D721Med (cell line): ENCODE measurements at regions not wholly inside any gene's neighbourhood (a gene's known extent, or its start where the extent isn't known, plus 50 kb on each side); places are given as distances from the start of the nearest gene placed in this dataset.

Experiments
- DNase-seq: peaks from one replicate; pipeline ENCODE4 v3.0.0; 2011; ENCODE audit warnings: low spot score; ENCODE audit not compliant: insufficient read length
- FAIRE-seq: peaks from 2 replicates; lab custom pipeline; 2011; peaks lifted over from hg19 to GRCh38; lab: Jason Lieb, UNC
- TF ChIP-seq, protein P1 (sequence below): IDR thresholded peaks from 2 replicates; pipeline ENCODE4 v1.5.1; 2012; ENCODE audit warnings: mild to moderate bottlenecking, control low read depth; ENCODE audit not compliant: insufficient read depth; ENCODE audit errors: missing control alignments

DNA sequence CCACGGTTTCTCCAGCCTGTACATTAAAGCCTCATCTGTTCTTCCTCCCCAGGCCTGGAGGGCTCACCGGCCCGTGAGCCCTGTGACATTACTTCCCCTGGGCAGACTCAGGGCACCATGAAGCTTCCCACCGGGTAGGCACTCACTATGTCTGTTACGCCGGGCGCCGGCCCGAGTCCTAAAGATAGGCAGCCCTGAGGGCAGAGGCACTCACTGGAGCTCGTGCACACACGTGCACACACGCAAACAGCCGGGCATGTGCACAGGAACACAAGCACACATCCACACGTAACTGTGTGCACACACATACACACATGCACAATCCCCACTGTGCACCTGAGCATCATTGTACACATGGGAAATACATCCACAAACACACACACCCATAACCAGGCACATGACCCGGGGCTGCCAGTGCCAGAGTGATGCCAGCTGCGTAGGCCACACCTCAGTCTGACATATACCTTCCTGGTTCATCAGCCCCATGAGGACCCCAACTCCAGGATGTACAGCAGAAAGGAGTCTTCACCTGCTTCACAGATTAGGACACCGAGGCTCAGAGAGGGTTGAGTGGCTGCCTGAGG is 83.7 kb downstream of the YTHDF1 start:
- no peak for FAIRE-seq

DNA sequence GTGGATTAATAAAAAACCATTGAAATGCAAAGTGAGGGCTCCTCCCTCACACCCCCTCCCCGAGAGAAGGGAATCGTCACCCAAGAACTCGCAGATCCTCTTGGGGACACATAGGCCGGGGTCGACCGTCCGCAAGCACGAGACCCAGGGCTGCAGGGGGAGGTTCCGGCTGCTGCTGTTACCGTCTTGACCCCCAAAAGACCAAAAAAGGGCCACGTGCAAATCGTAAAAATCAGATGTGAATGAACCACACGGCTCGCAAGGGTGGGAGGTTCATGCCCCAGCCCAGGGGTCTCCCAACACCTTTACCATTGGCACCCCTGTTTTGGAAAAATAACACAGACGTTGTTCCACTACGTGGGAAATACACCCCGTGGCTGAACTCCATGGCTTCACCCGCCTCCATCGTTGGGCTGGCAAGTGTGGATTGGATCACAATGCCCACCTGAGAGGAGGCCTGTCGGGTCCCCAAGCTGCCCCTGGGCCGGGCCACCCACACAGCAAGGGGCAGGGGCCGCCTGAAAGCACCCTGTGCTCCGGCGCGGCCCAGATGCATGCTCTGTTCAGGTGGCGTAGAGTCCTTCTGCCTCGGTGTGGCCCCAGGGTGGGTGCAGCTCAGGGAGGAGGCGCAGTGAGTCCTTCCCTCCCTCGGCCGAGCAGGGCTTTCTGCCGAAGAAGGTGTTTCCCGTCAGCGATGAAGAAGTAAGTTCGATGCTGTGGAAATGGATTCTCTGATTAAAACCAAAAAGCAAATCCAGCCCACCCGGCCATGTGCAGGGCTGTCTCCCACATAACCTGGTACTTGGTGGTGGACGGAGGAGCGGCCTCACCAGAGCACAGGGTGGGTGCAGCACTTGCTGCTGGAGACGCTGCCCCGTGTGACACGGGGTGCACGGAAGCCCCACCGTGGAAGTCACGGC is 85.0 kb downstream of the YTHDF1 start:
- FAIRE-seq (no peak), DNase-seq (no peak)
- TF ChIP-seq, protein P1, sequence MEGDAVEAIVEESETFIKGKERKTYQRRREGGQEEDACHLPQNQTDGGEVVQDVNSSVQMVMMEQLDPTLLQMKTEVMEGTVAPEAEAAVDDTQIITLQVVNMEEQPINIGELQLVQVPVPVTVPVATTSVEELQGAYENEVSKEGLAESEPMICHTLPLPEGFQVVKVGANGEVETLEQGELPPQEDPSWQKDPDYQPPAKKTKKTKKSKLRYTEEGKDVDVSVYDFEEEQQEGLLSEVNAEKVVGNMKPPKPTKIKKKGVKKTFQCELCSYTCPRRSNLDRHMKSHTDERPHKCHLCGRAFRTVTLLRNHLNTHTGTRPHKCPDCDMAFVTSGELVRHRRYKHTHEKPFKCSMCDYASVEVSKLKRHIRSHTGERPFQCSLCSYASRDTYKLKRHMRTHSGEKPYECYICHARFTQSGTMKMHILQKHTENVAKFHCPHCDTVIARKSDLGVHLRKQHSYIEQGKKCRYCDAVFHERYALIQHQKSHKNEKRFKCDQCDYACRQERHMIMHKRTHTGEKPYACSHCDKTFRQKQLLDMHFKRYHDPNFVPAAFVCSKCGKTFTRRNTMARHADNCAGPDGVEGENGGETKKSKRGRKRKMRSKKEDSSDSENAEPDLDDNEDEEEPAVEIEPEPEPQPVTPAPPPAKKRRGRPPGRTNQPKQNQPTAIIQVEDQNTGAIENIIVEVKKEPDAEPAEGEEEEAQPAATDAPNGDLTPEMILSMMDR: no peak

More for the DNA sequence above, 83.7 kb downstream of the YTHDF1 start:
- TF ChIP-seq, protein P1: no peak
- no peak for DNase-seq

DNA sequence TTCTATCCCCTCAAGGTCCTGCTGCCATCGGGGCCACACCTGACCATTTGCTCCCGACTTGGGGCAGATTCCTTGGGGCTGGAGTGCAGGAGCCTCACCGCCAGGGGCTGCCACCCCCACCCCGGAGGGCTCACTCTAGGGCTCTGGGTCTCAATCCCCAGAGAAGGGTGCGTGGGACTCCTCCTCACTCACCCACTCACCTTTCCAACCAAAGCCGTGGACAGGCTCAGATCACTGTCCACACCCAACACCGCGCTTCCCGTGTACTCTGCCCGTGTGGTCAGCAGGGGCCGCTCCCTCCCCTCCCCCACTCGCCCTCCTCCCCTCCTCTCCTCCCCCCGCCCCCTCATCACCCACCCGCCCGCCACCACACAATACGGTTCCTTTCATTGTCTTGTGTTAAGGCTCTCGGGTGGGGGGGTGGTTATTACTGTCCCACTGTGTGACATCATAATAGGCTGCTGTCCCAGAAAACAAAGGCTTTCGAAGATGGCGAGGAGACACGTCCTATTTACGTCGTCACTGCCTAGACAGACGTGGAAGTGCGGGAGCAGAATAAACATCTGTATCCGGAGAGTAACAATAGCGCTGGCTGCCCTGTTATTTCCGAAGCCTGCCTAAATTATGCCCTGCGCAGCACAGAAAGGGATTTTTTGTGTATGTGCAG is 85.8 kb downstream of the YTHDF1 start:
- FAIRE-seq: no peak

DNA sequence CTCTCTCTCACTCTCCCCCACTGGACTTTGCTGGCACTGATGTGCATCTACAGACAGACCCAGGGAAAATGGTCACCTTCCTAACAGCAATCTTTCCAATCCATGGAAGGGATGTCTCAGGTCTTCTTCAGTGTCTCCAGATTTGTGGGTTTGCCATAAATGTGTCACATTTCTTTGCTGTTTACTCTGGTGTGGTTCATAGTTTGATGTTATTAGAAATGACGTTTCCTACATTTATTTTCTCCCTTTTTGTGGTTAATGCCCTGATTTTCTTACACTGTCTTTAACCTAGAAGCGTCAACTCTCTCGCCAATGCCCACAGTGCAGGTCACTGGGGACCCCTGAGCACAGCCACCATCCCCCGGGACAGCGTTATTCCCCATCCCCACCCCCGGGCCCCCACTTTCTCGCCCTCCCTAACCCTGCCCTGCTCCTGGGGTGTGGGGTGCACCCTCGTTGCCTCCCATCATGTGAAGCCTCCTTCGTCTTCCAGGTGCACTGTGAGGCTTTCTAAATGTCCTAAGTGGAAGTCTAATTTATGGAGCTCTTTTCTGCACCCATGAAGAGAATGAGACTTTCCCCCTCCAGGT is 86.5 kb downstream of the YTHDF1 start:
- FAIRE-seq: no peak
- TF ChIP-seq, protein P1: no peak
- DNase-seq: no peak

More for the DNA sequence above, 85.8 kb downstream of the YTHDF1 start:
- no peak for DNase-seq
- TF ChIP-seq, protein P1: no peak

DNA sequence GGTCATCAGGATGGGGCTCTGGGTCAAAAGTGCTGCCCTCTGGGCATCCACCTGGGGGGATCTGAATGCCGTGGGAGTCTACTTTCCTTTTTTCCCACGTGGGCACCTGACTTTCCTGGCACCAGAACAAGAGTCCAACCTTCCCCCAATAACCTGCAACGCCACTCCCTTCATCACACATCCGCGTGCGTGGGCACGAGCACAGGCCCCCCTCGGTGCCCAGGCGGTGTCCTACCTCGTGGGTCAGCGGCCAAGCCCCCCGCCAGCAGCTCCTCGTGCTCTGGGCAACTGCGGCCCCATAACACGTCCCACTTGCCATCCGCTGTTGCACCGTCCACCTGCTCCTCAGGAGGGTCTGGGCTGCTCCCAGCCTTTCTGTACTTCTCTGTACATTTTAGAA is 87.0 kb downstream of the YTHDF1 start:
- FAIRE-seq (no peak), DNase-seq (no peak)
- TF ChIP-seq, protein P1: no peak

DNA sequence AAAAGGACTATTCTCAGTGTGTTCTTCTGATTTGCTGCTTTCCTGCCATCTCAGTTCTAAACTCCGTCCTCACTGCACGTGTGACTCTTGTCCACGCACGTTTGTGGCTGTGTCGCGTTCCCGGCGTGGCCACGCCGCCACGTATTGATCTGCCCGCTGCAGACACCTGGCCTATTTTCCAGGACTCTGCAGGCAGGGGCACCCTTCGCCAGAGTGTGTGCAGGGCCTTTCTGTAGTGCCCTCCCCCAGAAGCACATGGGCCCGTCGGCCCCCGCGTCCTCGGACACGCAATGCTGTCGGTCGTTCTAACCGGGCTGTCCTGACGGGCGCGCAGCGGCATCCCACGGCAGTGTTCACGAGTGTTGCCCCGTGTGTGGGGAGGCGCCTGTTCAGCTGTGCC is 87.6 kb downstream of the YTHDF1 start:
- no peak for DNase-seq
- FAIRE-seq: no peak
- TF ChIP-seq, protein P1: no peak
